ENCODE measurements at regions not wholly inside any gene's neighbourhood (a gene's known extent, or its start where the extent isn't known, plus 50 kb on each side); places are given as distances from the start of the nearest gene placed in this dataset.
A peak's percentile ranks its signal among the peaks of the same experiment; 100 is the strongest.
"Not testable (repeated sequence)": the region's sequence is repeated elsewhere in the genome, so short reads cannot be mapped to it uniquely, and the experiment has no call there.

DNA sequence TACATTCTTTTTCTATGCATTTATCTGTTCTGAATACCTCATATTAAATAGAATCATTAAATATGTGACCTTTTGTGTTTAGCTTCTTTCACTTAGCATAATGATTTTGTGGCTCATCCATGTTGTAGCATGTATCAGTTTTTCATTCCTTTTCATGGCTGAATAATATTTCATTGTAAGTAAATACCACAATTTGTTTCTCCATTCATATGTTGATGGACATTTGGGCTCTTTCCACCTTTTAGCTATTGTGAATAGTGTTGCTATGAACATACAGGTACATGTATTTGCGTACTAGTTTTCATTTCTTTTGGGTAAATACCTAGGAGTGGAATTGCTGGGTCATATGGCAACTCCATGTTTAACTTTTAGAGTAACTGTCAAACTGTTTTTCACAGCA is 85.1 kb downstream of the GNL3L start:
- no peaks in the 10 kb centered on the region for H3K4me1 ChIP-seq (ENCODE audit: insufficient read depth, low read length)
- no peak overlapping the region for H3K9ac ChIP-seq (ENCODE audit: low read depth, low read length)
- no peaks in the 10 kb centered on the region for H3K9me3 ChIP-seq (ENCODE audit: insufficient read depth, low read depth, low read length)
- H3K4me3 ChIP-seq (ENCODE audit: low read length): no peak overlapping the region
- H3K27ac ChIP-seq (ENCODE audit: low read length): no peak overlapping the region
- H3K27me3 ChIP-seq (ENCODE audit: insufficient read depth, low read length): no peaks in the 10 kb centered on the region
- no peaks in the 10 kb centered on the region for H3K36me3 ChIP-seq (ENCODE audit: insufficient read depth, low read depth, low read length)

DNA sequence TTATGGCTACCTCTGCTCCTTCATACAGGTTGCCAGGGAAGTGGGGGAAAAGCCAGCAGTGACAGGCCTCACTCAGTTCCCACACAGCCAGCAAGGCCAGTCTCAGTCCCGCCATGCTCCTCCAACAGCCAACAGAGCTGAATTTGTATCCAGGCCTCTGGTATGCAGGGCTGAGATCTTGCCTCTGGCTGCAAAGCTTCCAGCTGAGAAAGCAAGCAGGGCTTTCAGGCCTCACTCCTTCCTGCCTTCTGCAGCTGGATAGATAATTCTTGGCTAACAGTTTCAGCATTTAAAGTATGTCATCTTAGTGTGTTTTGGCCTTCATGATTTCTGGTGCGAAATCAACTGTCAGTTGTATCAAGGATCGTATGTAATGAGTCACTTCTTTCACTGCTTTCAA is 103.6 kb downstream of the GNL3L start:
- Histone ChIP-seq H3K4me3 (ENCODE audit: low read length) (peak overlapping the region; percentile 17; the same call in 1 of the 2 replicates), H3K4me1 (ENCODE audit: insufficient read depth, low read length) (peaks cover 5% of the 10 kb centered on the region), H3K27me3 (ENCODE audit: insufficient read depth, low read length) (no peaks in the 10 kb centered on the region), H3K9ac (ENCODE audit: low read depth, low read length) (peak overlapping the region; percentile 63; the same call in 1 of the 2 replicates), H3K27ac (ENCODE audit: low read length) (peak overlapping the region; percentile 77), H3K9me3 (ENCODE audit: insufficient read depth, low read depth, low read length) (no peaks in the 10 kb centered on the region), H3K36me3 (ENCODE audit: insufficient read depth, low read depth, low read length) (no peaks in the 10 kb centered on the region)

DNA sequence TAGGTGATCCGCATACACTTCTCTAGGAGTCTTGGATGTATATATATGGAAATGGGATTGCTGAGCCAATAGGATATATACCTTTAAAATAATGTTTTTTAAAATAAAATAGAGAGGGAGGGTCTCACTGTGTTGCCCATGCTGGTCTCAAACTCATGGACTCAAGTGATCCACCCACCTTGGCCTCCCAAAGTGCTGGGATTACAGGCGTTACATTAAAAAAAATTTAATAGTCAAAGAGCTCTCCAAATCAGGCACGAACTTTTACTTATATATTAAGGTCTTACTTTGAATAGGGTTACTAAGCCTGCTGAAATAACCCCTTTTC is 109.0 kb downstream of the GNL3L start:
- peaks cover 11% of the 10 kb centered on the region; the same call in 1 of the 2 replicates for H3K4me1 ChIP-seq (ENCODE audit: insufficient read depth, low read length)
- peak overlapping the region; percentile 76; the same call in 1 of the 2 replicates for H3K4me3 ChIP-seq (ENCODE audit: low read length)
- H3K27ac ChIP-seq (ENCODE audit: low read length): no peak overlapping the region
- peak overlapping the region; percentile 93; the same call in 1 of the 2 replicates for H3K9ac ChIP-seq (ENCODE audit: low read depth, low read length)
- no peaks in the 10 kb centered on the region for H3K27me3 ChIP-seq (ENCODE audit: insufficient read depth, low read length)
- no peaks in the 10 kb centered on the region for H3K9me3 ChIP-seq (ENCODE audit: insufficient read depth, low read depth, low read length)
- no peaks in the 10 kb centered on the region for H3K36me3 ChIP-seq (ENCODE audit: insufficient read depth, low read depth, low read length)

DNA sequence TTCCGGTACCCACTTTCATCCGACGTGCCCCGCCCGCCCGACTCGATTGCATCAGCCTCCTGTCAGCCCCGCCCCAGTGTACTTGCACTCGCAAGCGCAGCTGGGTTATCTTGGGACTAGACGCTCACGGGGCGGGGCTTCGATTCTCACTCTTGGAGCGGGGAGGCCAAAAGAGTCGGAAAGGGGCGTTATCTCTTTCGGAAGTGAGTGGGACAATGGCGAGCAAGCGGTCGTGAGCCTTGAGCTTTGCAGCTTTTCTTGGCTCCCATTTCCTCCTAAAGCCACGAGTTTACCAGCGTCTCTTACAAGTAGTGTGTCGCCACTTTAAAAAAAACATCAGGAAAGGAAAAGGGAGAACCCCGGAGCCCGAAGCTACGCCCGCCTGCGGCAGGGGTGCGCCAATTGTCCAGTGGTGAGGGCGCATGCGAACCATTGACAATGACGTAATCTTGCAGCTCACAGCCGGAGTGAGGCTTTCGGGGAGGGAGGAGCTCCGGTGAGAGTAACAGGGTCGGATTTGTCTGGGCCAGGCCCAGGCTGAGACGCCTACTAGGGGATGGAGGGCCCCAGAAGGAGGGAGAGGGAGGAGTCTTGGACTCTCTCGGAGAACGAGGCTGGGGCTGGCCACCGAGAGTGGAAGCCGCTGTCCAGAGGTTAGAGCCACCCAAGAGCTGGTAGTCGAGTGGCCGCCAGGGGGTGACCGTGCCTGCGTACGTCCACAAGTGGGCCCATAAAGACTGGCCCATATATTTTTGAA is 109.5 kb downstream of the GNL3L start:
- H3K27me3 ChIP-seq (ENCODE audit: insufficient read depth, low read length): no peaks in the 10 kb centered on the region
- H3K9me3 ChIP-seq (ENCODE audit: insufficient read depth, low read depth, low read length): no peaks in the 10 kb centered on the region
- peak overlapping the region; percentile 66 for H3K27ac ChIP-seq (ENCODE audit: low read length)
- H3K9ac ChIP-seq (ENCODE audit: low read depth, low read length): peak overlapping the region; percentile 93
- peak overlapping the region; percentile 76 for H3K4me3 ChIP-seq (ENCODE audit: low read length)
- H3K36me3 ChIP-seq (ENCODE audit: insufficient read depth, low read depth, low read length): no peaks in the 10 kb centered on the region
- peaks cover 11% of the 10 kb centered on the region; the same call in 1 of the 2 replicates for H3K4me1 ChIP-seq (ENCODE audit: insufficient read depth, low read length)

DNA sequence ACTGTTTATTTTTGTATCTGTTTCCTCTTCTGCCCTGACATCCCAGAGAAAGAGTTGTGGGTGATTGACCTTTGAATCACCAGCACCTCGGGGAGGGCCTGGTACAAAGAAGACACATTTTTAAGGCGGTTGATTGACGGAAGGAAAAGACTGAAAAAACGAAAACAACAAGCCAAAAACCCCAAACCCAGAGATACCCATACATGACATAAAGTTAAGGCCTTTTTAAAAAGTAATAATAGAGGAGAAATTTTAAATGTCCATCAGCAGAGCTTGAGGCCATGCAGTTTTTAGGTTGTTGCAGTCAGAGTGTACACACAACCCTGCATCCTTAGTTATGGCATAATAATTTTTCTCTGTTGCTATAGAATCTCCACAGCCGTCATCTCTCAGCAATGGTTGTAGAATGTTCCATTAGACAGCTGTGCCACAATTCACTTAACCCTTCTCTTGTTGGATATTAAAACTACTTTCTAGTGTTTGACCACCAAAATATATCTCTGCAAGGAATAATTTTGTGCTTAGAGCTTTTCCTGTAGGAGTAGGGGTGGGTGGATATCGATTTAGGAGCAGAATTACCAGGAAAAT is 110.2 kb downstream of the GNL3L start:
- peaks cover 11% of the 10 kb centered on the region; the same call in 1 of the 2 replicates for H3K4me1 ChIP-seq (ENCODE audit: insufficient read depth, low read length)
- peak overlapping the region; percentile 33 for H3K27ac ChIP-seq (ENCODE audit: low read length)
- no peaks in the 10 kb centered on the region for H3K36me3 ChIP-seq (ENCODE audit: insufficient read depth, low read depth, low read length)
- H3K4me3 ChIP-seq (ENCODE audit: low read length): peak overlapping the region; percentile 76
- H3K27me3 ChIP-seq (ENCODE audit: insufficient read depth, low read length): no peaks in the 10 kb centered on the region
- no peaks in the 10 kb centered on the region for H3K9me3 ChIP-seq (ENCODE audit: insufficient read depth, low read depth, low read length)
- H3K9ac ChIP-seq (ENCODE audit: low read depth, low read length): peak overlapping the region; percentile 93; the same call in 1 of the 2 replicates

DNA sequence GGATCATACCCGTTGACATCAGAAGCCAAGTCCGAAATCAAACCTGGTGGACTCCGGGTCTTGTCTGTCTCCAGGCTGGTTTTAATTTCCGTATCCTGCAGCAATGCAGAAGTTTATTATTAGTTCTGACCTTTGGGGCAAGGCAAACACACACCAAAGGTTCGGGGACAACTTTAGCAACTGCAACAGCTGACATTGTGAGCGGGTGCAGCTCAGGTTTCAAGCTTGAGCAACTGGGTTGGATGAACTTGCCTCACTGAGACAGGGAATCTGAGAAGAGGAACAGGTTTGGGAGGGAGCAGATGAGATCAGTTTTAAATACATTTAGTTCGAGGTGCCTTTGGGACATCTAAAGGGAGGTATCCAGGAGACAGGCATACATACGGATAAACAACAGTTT is 110.7 kb downstream of the GNL3L start:
- Histone ChIP-seq H3K4me3 (ENCODE audit: low read length) (peak overlapping the region; percentile 76; the same call in 1 of the 2 replicates), H3K4me1 (ENCODE audit: insufficient read depth, low read length) (peaks cover 11% of the 10 kb centered on the region; the same call in 1 of the 2 replicates), H3K9ac (ENCODE audit: low read depth, low read length) (peak overlapping the region; percentile 93; the same call in 1 of the 2 replicates)

DNA sequence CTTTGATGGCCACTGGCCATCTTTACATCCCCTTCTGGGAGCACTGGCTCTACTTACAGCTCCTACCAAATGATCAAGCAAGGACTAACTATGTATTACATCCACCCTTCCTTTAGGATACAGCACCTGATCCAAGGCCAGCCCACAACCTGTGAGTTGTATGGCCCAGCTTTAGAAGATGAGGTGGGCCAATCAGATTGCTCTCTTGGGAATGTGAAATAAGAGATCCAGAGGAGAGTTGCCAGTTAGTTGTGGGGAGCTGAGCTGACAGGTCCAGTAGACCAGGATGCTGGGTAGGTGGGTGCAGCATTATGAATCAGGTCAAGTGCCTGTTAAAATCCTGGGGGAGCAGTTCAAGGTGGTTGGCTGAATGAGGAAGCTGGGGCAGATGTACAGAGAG is 111.5 kb downstream of the GNL3L start:
- Histone ChIP-seq H3K4me3 (ENCODE audit: low read length) (no peak overlapping the region), H3K9me3 (ENCODE audit: insufficient read depth, low read depth, low read length) (no peaks in the 10 kb centered on the region), H3K27ac (ENCODE audit: low read length) (no peak overlapping the region), H3K9ac (ENCODE audit: low read depth, low read length) (no peak overlapping the region), H3K4me1 (ENCODE audit: insufficient read depth, low read length) (peaks cover 11% of the 10 kb centered on the region; the same call in 1 of the 2 replicates), H3K27me3 (ENCODE audit: insufficient read depth, low read length) (no peaks in the 10 kb centered on the region), H3K36me3 (ENCODE audit: insufficient read depth, low read depth, low read length) (no peaks in the 10 kb centered on the region)

More for the DNA sequence above, 110.7 kb downstream of the GNL3L start:
- H3K36me3 ChIP-seq (ENCODE audit: insufficient read depth, low read depth, low read length): no peaks in the 10 kb centered on the region
- no peaks in the 10 kb centered on the region for H3K9me3 ChIP-seq (ENCODE audit: insufficient read depth, low read depth, low read length)
- no peaks in the 10 kb centered on the region for H3K27me3 ChIP-seq (ENCODE audit: insufficient read depth, low read length)
- no peak overlapping the region for H3K27ac ChIP-seq (ENCODE audit: low read length)

DNA sequence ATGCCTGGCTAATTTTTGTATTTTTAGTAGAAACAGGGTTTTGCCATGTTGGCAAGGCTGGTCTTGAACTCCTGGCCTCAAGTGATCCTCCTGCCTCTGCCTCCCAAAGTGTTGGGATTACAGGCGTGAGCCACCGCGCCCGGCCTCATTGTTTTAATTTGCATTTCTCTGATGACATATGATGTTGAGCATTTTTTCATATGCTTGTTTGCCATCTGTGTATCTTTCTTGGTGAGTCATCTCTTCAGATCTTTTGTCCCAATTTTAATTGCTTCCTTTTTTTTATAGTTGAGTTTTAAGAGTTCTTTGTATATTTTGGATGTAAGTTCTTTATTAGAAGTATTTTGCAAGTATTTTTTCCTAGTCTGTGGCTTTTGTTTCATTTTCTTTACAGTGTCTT is 117.6 kb downstream of the GNL3L start:
- not testable (repeated sequence) for H3K4me3 ChIP-seq (ENCODE audit: low read length); H3K27me3 ChIP-seq (ENCODE audit: insufficient read depth, low read length); H3K9ac ChIP-seq (ENCODE audit: low read depth, low read length); H3K27ac ChIP-seq (ENCODE audit: low read length); H3K9me3 ChIP-seq (ENCODE audit: insufficient read depth, low read depth, low read length); H3K4me1 ChIP-seq (ENCODE audit: insufficient read depth, low read length); H3K36me3 ChIP-seq (ENCODE audit: insufficient read depth, low read depth, low read length)

DNA sequence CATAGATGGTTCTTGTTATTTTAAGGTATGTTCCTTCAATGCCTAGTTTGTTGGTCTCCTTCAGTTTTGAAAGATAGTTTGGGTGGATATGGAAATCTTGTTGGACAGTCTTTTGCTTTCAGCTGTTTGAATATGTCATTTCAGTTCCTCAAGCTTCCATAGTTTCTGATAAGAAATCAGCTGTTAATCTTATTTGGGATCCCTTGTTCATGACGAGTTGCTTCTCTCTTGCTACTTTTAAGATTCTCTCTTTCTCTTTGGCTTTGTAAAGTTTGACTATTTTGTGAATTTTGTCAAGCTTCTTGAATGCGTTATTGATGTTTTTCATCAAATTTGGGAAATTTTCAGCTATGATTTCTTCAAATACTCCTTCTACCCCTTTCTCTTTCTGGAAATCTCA is 129.5 kb downstream of the GNL3L start:
- no peaks in the 10 kb centered on the region for H3K27me3 ChIP-seq (ENCODE audit: insufficient read depth, low read length)
- H3K27ac ChIP-seq (ENCODE audit: low read length): no peak overlapping the region
- H3K9ac ChIP-seq (ENCODE audit: low read depth, low read length): no peak overlapping the region
- H3K4me1 ChIP-seq (ENCODE audit: insufficient read depth, low read length): no peaks in the 10 kb centered on the region
- H3K36me3 ChIP-seq (ENCODE audit: insufficient read depth, low read depth, low read length): no peaks in the 10 kb centered on the region
- no peak overlapping the region for H3K4me3 ChIP-seq (ENCODE audit: low read length)
- peaks cover 5% of the 10 kb centered on the region; the same call in 1 of the 2 replicates for H3K9me3 ChIP-seq (ENCODE audit: insufficient read depth, low read depth, low read length)

DNA sequence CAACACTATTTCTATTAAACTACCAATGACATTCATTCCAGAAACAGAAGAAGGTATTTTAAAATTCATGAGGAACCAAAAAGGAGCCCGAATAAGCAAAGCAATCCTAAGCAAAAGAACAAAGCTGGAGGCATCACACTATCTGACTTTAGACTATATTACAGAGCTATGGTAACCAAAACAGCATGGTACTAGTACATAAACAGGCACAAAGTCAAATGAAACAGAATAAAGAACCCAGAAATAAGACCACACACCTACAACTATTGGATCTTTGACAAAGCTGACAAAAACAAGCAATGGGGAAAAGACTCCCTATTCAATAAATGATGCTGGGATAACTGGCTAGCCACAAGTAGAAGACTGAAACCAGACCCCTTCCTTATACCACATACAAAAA is 122.3 kb downstream of the ITIH6 start:
- no peaks in the 10 kb centered on the region for H3K4me1 ChIP-seq (ENCODE audit: insufficient read depth, low read length)
- no peak overlapping the region for H3K4me3 ChIP-seq (ENCODE audit: low read length)
- no peaks in the 10 kb centered on the region for H3K27me3 ChIP-seq (ENCODE audit: insufficient read depth, low read length)
- no peaks in the 10 kb centered on the region for H3K36me3 ChIP-seq (ENCODE audit: insufficient read depth, low read depth, low read length)
- no peaks in the 10 kb centered on the region; the same call in 1 of the 2 replicates for H3K9me3 ChIP-seq (ENCODE audit: insufficient read depth, low read depth, low read length)
- no peak overlapping the region for H3K27ac ChIP-seq (ENCODE audit: low read length)
- no peak overlapping the region for H3K9ac ChIP-seq (ENCODE audit: low read depth, low read length)

DNA sequence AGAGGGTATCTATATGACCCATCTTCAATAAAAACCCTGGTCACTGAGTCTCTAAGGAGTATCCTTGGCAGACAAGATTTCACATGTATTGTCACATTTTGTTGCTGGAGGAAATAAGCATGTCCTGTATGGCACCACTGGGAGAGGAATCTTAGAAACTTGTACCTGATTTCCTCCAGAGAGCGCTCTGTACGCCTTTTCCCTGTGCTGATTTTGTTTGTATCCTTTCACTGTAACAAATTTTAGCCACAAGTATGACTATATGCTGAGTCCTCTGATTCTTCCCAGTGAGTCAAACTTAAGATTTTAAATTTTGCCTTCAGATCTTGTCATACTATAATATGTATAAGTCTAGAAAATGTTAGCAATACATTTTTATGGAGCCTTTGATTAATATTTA is 102.8 kb downstream of the ITIH6 start:
- no peak overlapping the region for H3K9ac ChIP-seq (ENCODE audit: low read depth, low read length)

More for the DNA sequence above, 102.8 kb downstream of the ITIH6 start:
- no peak overlapping the region for H3K4me3 ChIP-seq (ENCODE audit: low read length)
- H3K27ac ChIP-seq (ENCODE audit: low read length): no peak overlapping the region
- H3K27me3 ChIP-seq (ENCODE audit: insufficient read depth, low read length): no peaks in the 10 kb centered on the region
- no peaks in the 10 kb centered on the region for H3K4me1 ChIP-seq (ENCODE audit: insufficient read depth, low read length)
- no peaks in the 10 kb centered on the region for H3K36me3 ChIP-seq (ENCODE audit: insufficient read depth, low read depth, low read length)
- no peaks in the 10 kb centered on the region for H3K9me3 ChIP-seq (ENCODE audit: insufficient read depth, low read depth, low read length)

All from iPS-20b (cell line).